ENCODE measurements at regions not wholly inside any gene's neighbourhood (a gene's known extent, or its start where the extent isn't known, plus 50 kb on each side); places are given as distances from the start of the nearest gene placed in this dataset.

DNA sequence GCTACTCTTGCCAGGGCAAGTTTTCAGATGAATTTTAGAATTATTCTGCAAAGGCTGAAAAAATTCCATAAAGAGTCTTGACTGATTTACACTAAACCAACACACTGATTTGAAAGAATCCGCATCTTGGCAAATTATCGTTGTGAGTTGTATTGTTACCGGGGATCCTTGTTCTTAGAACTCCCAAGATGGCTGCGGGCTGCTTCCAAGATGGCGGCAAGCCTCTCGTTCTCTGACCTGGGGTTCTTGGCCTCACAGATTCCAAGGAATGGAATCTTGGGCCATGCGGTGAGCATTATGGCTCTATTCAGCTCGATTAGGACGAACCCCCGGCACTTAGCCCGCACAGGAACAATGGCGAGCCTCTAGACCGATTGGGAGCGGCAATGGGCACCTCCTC is 132.5 kb downstream of the ZNF664 start:
- Histone ChIP-seq H3K4me3 (ENCODE audit: control extremely low read depth in 1 of 5, extremely low read depth in 1 of 5, insufficient read depth in 1 of 5, low read depth in 2 of 5, low read length in 4 of 5) (no peak overlapping the region), H3K4me1 (ENCODE audit: control insufficient read depth in 2 of 2, insufficient read depth in 2 of 2, low read length in 2 of 2) (no peaks in the 10 kb centered on the region), H3K79me2 (ENCODE audit: control insufficient read depth, insufficient read depth, low read length) (no peaks in the 10 kb centered on the region), H3K9me3 (ENCODE audit: control extremely low read depth in 1 of 3, control insufficient read depth in 2 of 3, insufficient read depth in 1 of 3, low read length in 2 of 3) (peaks cover 0 to 24% (median 0%) of the 10 kb centered on the region in 3 donors), H4K20me1 (ENCODE audit: control insufficient read depth, insufficient read depth, low read length, poor library complexity, severe bottlenecking) (no peaks in the 10 kb centered on the region), H3K36me3 (replicated peaks in 1 of 2; ENCODE audit: control extremely low read depth in 1 of 2, control insufficient read depth in 1 of 2, extremely low read depth in 1 of 2, insufficient read depth in 2 of 2, low read length in 1 of 2) (no peaks in the 10 kb centered on the region), H3K27ac (ENCODE audit: low read length in 2 of 2) (no peak overlapping the region), H3K9ac (ENCODE audit: low read length) (no peak overlapping the region), H3K27me3 (replicated peaks in 1 of 4; ENCODE audit: control extremely low read depth in 1 of 4, control insufficient read depth in 3 of 4, insufficient read depth in 4 of 4, low read length in 3 of 4) (no peaks in the 10 kb centered on the region), H3K4me2 (replicated peaks; ENCODE audit: low read depth, low read length, poor library complexity, severe bottlenecking) (no peak overlapping the region), H2AFZ (ENCODE audit: insufficient read depth, low read depth, low read length, poor library complexity, severe bottlenecking) (no peak overlapping the region)
- TF ChIP-seq, protein P1, sequence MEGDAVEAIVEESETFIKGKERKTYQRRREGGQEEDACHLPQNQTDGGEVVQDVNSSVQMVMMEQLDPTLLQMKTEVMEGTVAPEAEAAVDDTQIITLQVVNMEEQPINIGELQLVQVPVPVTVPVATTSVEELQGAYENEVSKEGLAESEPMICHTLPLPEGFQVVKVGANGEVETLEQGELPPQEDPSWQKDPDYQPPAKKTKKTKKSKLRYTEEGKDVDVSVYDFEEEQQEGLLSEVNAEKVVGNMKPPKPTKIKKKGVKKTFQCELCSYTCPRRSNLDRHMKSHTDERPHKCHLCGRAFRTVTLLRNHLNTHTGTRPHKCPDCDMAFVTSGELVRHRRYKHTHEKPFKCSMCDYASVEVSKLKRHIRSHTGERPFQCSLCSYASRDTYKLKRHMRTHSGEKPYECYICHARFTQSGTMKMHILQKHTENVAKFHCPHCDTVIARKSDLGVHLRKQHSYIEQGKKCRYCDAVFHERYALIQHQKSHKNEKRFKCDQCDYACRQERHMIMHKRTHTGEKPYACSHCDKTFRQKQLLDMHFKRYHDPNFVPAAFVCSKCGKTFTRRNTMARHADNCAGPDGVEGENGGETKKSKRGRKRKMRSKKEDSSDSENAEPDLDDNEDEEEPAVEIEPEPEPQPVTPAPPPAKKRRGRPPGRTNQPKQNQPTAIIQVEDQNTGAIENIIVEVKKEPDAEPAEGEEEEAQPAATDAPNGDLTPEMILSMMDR (IDR thresholded peaks at IDR 0.05) = no peak
- TF ChIP-seq EZH2 (IDR thresholded peaks at IDR 0.05; ENCODE audit: borderline replicate concordance, insufficient read depth, low read depth, low read length, poor library complexity, severe bottlenecking) = no peak
- POLR2A ChIA-PET = no interaction called here
- H3K27ac Mint-ChIP-seq = no peak overlapping the region
- DNase-seq = no peak
- no peak overlapping the region for H3K4me3 Mint-ChIP-seq
- H3K9me3 Mint-ChIP-seq (ENCODE audit: insufficient read depth) = no peaks in the 10 kb centered on the region
- intact Hi-C loops (cut with micrococcal nuclease) = no loop called here
- no peak for ATAC-seq (ENCODE audit: low read depth)
- no peaks in the 10 kb centered on the region for H3K4me1 Mint-ChIP-seq
- CTCF ChIA-PET = no interaction called here
- peaks cover 3% of the 10 kb centered on the region for H3K27me3 Mint-ChIP-seq
- whole genome bisulfite sequencing (ENCODE audit: insufficient coverage) = 92% methylated on average over 14 of the region's 14 CpGs

DNA sequence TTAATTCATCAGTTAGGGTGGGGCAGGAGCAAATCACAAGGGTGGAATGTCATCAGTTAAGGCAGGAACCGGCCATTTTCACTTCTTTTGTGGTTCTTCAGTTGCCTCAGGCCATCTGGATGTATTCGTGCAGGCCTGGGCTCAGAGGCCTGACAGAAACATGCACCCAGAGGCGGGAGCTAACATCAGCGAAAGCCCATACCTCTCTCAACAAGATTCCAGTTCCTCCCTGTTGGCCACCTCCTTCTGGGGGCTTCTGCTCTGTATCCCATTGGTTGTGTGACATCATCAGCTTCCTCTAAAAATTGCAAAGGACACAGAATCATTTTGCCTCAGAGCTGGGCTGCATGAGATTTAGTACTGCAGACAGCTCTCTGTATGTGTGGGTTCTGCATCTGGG is 134.3 kb downstream of the ZNF664 start:
- Histone ChIP-seq H3K27me3 (replicated peaks in 1 of 4; ENCODE audit: control extremely low read depth in 1 of 4, control insufficient read depth in 3 of 4, insufficient read depth in 4 of 4, low read length in 3 of 4) (no peaks in the 10 kb centered on the region), H2AFZ (ENCODE audit: insufficient read depth, low read depth, low read length, poor library complexity, severe bottlenecking) (no peak overlapping the region), H3K4me2 (replicated peaks; ENCODE audit: low read depth, low read length, poor library complexity, severe bottlenecking) (no peak overlapping the region), H3K9ac (ENCODE audit: low read length) (no peak overlapping the region), H3K36me3 (replicated peaks in 1 of 2; ENCODE audit: control extremely low read depth in 1 of 2, control insufficient read depth in 1 of 2, extremely low read depth in 1 of 2, insufficient read depth in 2 of 2, low read length in 1 of 2) (no peaks in the 10 kb centered on the region), H3K4me3 (ENCODE audit: control extremely low read depth in 1 of 5, extremely low read depth in 1 of 5, insufficient read depth in 1 of 5, low read depth in 2 of 5, low read length in 4 of 5) (no peak overlapping the region), H3K79me2 (ENCODE audit: control insufficient read depth, insufficient read depth, low read length) (no peaks in the 10 kb centered on the region), H3K4me1 (ENCODE audit: control insufficient read depth in 2 of 2, insufficient read depth in 2 of 2, low read length in 2 of 2) (no peaks in the 10 kb centered on the region), H3K27ac (ENCODE audit: low read length in 2 of 2) (no peak overlapping the region), H4K20me1 (ENCODE audit: control insufficient read depth, insufficient read depth, low read length, poor library complexity, severe bottlenecking) (no peaks in the 10 kb centered on the region), H3K9me3 (ENCODE audit: control extremely low read depth in 1 of 3, control insufficient read depth in 2 of 3, insufficient read depth in 1 of 3, low read length in 2 of 3) (peaks cover 0 to 22% (median 0%) of the 10 kb centered on the region in 3 donors)
- Mint-ChIP-seq H3K4me3 (no peak overlapping the region), H3K27ac (no peak overlapping the region), H3K4me1 (no peaks in the 10 kb centered on the region), H3K27me3 (no peaks in the 10 kb centered on the region), H3K9me3 (ENCODE audit: insufficient read depth) (no peaks in the 10 kb centered on the region)
- ChIA-PET CTCF (no interaction called here), POLR2A (no interaction called here)
- intact Hi-C loops (cut with micrococcal nuclease) = no loop called here
- 88% methylated on average over 4 of the region's 4 CpGs for WGBS (ENCODE audit: insufficient coverage)
- ATAC-seq (ENCODE audit: low read depth) (no peak), DNase-seq (no peak)
- TF ChIP-seq, protein P1 (IDR thresholded peaks at IDR 0.05) = no peak
- TF ChIP-seq EZH2 (IDR thresholded peaks at IDR 0.05; ENCODE audit: borderline replicate concordance, insufficient read depth, low read depth, low read length, poor library complexity, severe bottlenecking) = no peak

Measured in B cell (primary cell).